ENCODE measurements at regions not wholly inside any gene's neighbourhood (a gene's known extent, or its start where the extent isn't known, plus 50 kb on each side); places are given as distances from the start of the nearest gene placed in this dataset.

GRCh38 chr22:47245786-47246185 is 483.3 kb downstream of the TBC1D22A start:
- H3K4me3 ChIP-seq (replicated peaks in 1 of 2; ENCODE audit: low read depth in 1 of 2, low read length in 2 of 2): no peak overlapping the region
- CTCF ChIA-PET: no interaction called here

More at GRCh38 chr22:47245786-47246185, 483.3 kb downstream of the TBC1D22A start:
- no peaks in the 10 kb centered on the region for H4K20me1 ChIP-seq (ENCODE audit: insufficient read depth)
- no peaks in the 10 kb centered on the region for H3K9me2 ChIP-seq (ENCODE audit: insufficient read depth)
- no peaks in the 10 kb centered on the region for H3K79me2 ChIP-seq (ENCODE audit: insufficient read depth, low read length)
- no peaks in the 10 kb centered on the region for H3K36me3 ChIP-seq (ENCODE audit: control insufficient read depth in 1 of 2, insufficient read depth in 2 of 2, low read length in 2 of 2)
- no peak overlapping the region for H3K27ac ChIP-seq (ENCODE audit: low read depth, low read length)
- POLR2A ChIA-PET: no interaction called here
- H3K4me2 ChIP-seq (ENCODE audit: low read length): peak overlapping the region; percentile 32; the same call in 1 of the 2 replicates
- BruUV-seq (replicated peaks): no TSS peak
- peaks cover 0 to 17% of the 10 kb centered on the region in 2 experiments; a peak in 2 of 4 replicates for H3K4me1 ChIP-seq (ENCODE audit: control insufficient read depth in 1 of 2, insufficient read depth in 2 of 2, low read length in 2 of 2)
- H3K9me3 ChIP-seq (ENCODE audit: control insufficient read depth in 1 of 2, insufficient read depth in 1 of 2, low read depth in 1 of 2, low read length in 2 of 2): peaks cover 0 to 4% of the 10 kb centered on the region in 2 experiments; a peak in 1 of 4 replicates
- H3K9ac ChIP-seq (ENCODE audit: low read length): no peak overlapping the region
- intact Hi-C loops (cut with micrococcal nuclease): no loop called here
- H3K27me3 ChIP-seq (ENCODE audit: insufficient read depth, low read length): peaks cover 4% of the 10 kb centered on the region; the same call in 1 of the 2 replicates
- DNase-seq (ENCODE audit: low read depth, low spot score) (no peak), ATAC-seq (no peak)
- H2AFZ ChIP-seq (ENCODE audit: low read depth, low read length, poor library complexity, severe bottlenecking): no peak overlapping the region
- RAD21 ChIA-PET (ENCODE audit: low non-redundant PET in 1 of 2, low total read pairs in 2 of 2, uncharacterized antibody in 2 of 2, unreplicated experiment in 2 of 2): no interaction called here
- TF ChIP-seq CTCF (IDR thresholded peaks at IDR 0.05 in 2 of 3, conservative IDR thresholded peaks at IDR 0.05 in 1 of 3; ENCODE audit: borderline replicate concordance in 1 of 3, insufficient read depth in 1 of 3, low read depth in 2 of 3, low read length in 2 of 3) (no peak), EZH2phosphoT487 (IDR thresholded peaks at IDR 0.05; ENCODE audit: borderline replicate concordance) (no peak), REST (IDR thresholded peaks at IDR 0.05; ENCODE audit: low read depth) (no peak), ZNF274 (IDR thresholded peaks at IDR 0.05; ENCODE audit: low read depth, low read length) (no peak)
